ENCODE measurements at regions not wholly inside any gene's neighbourhood (a gene's known extent, or its start where the extent isn't known, plus 50 kb on each side); places are given as distances from the start of the nearest gene placed in this dataset.

GRCh38 chr10:21318540-21319167, 206.8 kb downstream of the SKIDA1 start:
- no peak for DNase-seq

GRCh38 chr10:21317902-21318301, 207.6 kb downstream of the SKIDA1 start:
- no peak for DNase-seq

- no peak for DNase-seq
These were observed 209.7 kb downstream of the SKIDA1 start for GRCh38 chr10:21315645-21316220.

- no peak for DNase-seq
These were observed 210.4 kb downstream of the SKIDA1 start for GRCh38 chr10:21314906-21315644.

- DNase-seq: no peak
These were observed 211.3 kb downstream of the SKIDA1 start for GRCh38 chr10:21314111-21314626.

- no peak for DNase-seq
These were observed 211.8 kb downstream of the SKIDA1 start for GRCh38 chr10:21313691-21314090.

- DNase-seq: no peak
These were observed 214.1 kb downstream of the SKIDA1 start for GRCh38 chr10:21311426-21311825.

- no peak for DNase-seq
These were observed 216.1 kb downstream of the SKIDA1 start for GRCh38 chr10:21309427-21309826.

GRCh38 chr10:21308946-21309345, 216.5 kb downstream of the SKIDA1 start:
- DNase-seq: no peak

GRCh38 chr10:21308018-21308417, 217.5 kb downstream of the SKIDA1 start:
- DNase-seq: no peak

GRCh38 chr10:21304608-21305007, 220.9 kb downstream of the SKIDA1 start:
- DNase-seq: no peak

- DNase-seq: no peak
These were observed 221.3 kb downstream of the SKIDA1 start for GRCh38 chr10:21304198-21304597.

GRCh38 chr10:21300551-21300950, 224.9 kb downstream of the SKIDA1 start:
- no peak for DNase-seq

- DNase-seq: no peak
These were observed 226.2 kb downstream of the SKIDA1 start for GRCh38 chr10:21299330-21299729.

GRCh38 chr10:21298701-21299100, 226.8 kb downstream of the SKIDA1 start:
- no peak for DNase-seq

- no peak for DNase-seq
These were observed 227.7 kb downstream of the SKIDA1 start for GRCh38 chr10:21297603-21298383.

GRCh38 chr10:21296575-21297355, 228.7 kb downstream of the SKIDA1 start:
- DNase-seq: no peak

- no peak for DNase-seq
These were observed 231.7 kb downstream of the SKIDA1 start for GRCh38 chr10:21293518-21294356.

- no peak for DNase-seq
These were observed 232.5 kb downstream of the SKIDA1 start for GRCh38 chr10:21292763-21293517.

- DNase-seq: no peak
These were observed 234.9 kb downstream of the SKIDA1 start for GRCh38 chr10:21290499-21291160.

Measured in T-helper 9 cell (primary cell).